PC-9 (cell line): ENCODE measurements at regions not wholly inside any gene's neighbourhood (a gene's known extent, or its start where the extent isn't known, plus 50 kb on each side); places are given as distances from the start of the nearest gene placed in this dataset.

Source experiments
- EZH2 ChIP-seq: fragments of 200-600 bp; sonication (generic); IDR thresholded peaks from 2 replicates; pipeline ENCODE4 v1.8.0; 2017; ENCODE audit warnings: antibody characterized with exemption, low read depth
- TF ChIP-seq, protein P1 (sequence below): fragments of 200-600 bp; sonication (generic); conservative IDR thresholded peaks from 2 replicates; pipeline ENCODE4 v1.6.1; 2017; ENCODE audit warnings: mixed run types, antibody characterized with exemption, mild to moderate bottlenecking, moderate library complexity

DNA sequence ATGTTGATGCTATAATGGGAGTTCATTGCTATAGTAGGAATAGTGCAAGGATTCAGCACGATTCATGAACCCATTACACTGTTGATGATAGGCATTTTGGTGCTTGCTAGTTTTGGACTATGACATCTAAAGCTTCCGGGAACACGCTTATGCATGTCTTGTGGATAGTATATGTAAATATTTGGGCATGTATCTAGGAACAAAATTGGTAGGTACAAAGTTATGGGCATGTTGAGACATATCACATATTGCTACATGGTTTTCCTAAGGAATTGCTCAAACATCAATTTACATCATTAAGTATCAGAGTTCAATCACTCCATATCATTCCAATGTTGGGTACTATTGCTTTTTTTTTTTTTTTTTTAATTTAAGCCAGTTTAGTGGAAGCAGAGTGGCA lies 1103.2 kb downstream of the TBC1D22A start:
- TF ChIP-seq, protein P1, sequence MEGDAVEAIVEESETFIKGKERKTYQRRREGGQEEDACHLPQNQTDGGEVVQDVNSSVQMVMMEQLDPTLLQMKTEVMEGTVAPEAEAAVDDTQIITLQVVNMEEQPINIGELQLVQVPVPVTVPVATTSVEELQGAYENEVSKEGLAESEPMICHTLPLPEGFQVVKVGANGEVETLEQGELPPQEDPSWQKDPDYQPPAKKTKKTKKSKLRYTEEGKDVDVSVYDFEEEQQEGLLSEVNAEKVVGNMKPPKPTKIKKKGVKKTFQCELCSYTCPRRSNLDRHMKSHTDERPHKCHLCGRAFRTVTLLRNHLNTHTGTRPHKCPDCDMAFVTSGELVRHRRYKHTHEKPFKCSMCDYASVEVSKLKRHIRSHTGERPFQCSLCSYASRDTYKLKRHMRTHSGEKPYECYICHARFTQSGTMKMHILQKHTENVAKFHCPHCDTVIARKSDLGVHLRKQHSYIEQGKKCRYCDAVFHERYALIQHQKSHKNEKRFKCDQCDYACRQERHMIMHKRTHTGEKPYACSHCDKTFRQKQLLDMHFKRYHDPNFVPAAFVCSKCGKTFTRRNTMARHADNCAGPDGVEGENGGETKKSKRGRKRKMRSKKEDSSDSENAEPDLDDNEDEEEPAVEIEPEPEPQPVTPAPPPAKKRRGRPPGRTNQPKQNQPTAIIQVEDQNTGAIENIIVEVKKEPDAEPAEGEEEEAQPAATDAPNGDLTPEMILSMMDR = no peak
- TF ChIP-seq EZH2 = no peak
